ENCODE measurements at regions not wholly inside any gene's neighbourhood (a gene's known extent, or its start where the extent isn't known, plus 50 kb on each side); places are given as distances from the start of the nearest gene placed in this dataset.

DNA sequence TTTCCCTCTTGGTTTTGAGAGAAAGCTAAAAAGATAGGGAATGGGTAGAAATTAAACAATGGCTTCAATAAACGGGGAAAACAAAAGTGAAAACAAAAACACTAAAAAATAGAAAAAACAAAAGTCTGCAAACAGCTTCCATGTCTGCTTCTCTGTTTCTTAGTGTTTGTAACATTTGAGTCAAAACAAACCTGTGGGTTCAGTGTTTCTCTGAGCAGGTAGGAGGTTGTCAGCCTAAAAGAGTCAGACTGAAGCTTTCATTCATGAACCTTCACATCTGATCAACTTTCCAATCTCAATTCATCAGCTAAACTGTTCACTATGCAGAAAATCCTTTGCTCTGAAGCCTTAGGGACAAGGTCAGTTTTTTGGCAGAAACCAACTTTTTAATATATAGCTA, 102.5 kb upstream of the ADAMTS16 start:
- TF ChIP-seq KDM1A (IDR thresholded peaks at IDR 0.05; ENCODE audit: low read depth) (no peak), HOXB5 (CRISPR knock-in tag; IDR thresholded peaks at IDR 0.05) (no peak), PHF8 (IDR thresholded peaks at IDR 0.05; ENCODE audit: borderline replicate concordance, low read depth) (no peak), KDM5A (IDR thresholded peaks at IDR 0.05) (no peak), ZFP36 (IDR thresholded peaks at IDR 0.05; ENCODE audit: borderline replicate concordance, partially characterized antibody) (no peak), CHD2 (IDR thresholded peaks at IDR 0.05; ENCODE audit: low read length, partially characterized antibody) (no peak), HOXA7 (CRISPR knock-in tag; IDR thresholded peaks at IDR 0.05) (no peak), POLR2AphosphoS2 (conservative IDR thresholded peaks at IDR 0.05; ENCODE audit: low read length) (no peak), HEYL (CRISPR knock-in tag; IDR thresholded peaks at IDR 0.05) (no peak), SREBF2 (IDR thresholded peaks at IDR 0.05) (no peak), BHLHE40 (IDR thresholded peaks at IDR 0.05; ENCODE audit: low read depth, low read length) (no peak), RFX5 (IDR thresholded peaks at IDR 0.05) (no peak), HDAC2 (IDR thresholded peaks at IDR 0.05) (no peak)
- TF ChIP-seq, protein P1, sequence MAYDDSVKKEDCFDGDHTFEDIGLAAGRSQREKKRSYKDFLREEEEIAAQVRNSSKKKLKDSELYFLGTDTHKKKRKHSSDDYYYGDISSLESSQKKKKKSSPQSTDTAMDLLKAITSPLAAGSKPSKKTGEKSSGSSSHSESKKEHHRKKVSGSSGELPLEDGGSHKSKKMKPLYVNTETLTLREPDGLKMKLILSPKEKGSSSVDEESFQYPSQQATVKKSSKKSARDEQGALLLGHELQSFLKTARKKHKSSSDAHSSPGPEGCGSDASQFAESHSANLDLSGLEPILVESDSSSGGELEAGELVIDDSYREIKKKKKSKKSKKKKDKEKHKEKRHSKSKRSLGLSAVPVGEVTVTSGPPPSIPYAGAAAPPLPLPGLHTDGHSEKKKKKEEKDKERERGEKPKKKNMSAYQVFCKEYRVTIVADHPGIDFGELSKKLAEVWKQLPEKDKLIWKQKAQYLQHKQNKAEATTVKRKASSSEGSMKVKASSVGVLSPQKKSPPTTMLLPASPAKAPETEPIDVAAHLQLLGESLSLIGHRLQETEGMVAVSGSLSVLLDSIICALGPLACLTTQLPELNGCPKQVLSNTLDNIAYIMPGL (CRISPR knock-in tag; IDR thresholded peaks at IDR 0.05; ENCODE audit: borderline replicate concordance) = no peak
- TF ChIP-seq, protein P2, sequence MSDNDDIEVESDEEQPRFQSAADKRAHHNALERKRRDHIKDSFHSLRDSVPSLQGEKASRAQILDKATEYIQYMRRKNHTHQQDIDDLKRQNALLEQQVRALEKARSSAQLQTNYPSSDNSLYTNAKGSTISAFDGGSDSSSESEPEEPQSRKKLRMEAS (IDR thresholded peaks at IDR 0.05) = no peak
- TF ChIP-seq, protein P3, sequence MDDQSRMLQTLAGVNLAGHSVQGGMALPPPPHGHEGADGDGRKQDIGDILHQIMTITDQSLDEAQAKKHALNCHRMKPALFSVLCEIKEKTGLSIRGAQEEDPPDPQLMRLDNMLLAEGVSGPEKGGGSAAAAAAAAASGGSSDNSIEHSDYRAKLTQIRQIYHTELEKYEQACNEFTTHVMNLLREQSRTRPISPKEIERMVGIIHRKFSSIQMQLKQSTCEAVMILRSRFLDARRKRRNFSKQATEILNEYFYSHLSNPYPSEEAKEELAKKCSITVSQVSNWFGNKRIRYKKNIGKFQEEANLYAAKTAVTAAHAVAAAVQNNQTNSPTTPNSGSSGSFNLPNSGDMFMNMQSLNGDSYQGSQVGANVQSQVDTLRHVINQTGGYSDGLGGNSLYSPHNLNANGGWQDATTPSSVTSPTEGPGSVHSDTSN (IDR thresholded peaks at IDR 0.05) = no peak
- no peaks in the 10 kb centered on the region for H3K4me1 ChIP-seq

DNA sequence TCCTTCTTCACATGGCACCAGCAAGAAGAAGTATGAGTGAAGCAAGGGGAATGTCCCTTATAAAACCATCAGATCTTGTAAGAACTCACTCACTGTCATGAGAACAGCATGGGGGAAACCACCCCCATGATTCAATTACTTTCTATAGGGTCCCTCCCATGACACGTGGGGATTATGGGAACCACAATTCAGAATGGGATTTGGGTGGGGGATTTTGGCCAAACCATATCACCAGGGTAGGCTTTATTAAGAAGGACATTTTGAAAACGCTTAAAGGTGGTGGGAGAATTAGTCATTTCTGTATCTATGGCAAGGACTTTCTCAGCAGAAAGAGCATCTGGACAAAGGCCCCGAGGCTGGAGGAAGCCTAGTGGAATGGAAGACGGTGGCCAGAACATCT, 100.2 kb upstream of the ADAMTS16 start:
- CTCF ChIA-PET = interaction anchor here (0.8 kb wide), 1 partner anchor 119 kb away, joined by 3 read pairs; no protein-coding TSS in a partner anchor

More for the DNA sequence above, 102.5 kb upstream of the ADAMTS16 start:
- Histone ChIP-seq H3K27ac (no peak overlapping the region), H3K4me3 (no peak overlapping the region), H3K9me3 (no peaks in the 10 kb centered on the region), H3K4me2 (no peak overlapping the region)
- FAIRE-seq = no peak
- ATAC-seq = no peak
- DNase-seq (ENCODE audit: low read depth in 1 of 2, low spot score in 1 of 2) = no peak
- CTCF ChIA-PET = interaction anchor here (0.9 to 1.1 kb wide), 2 partner anchors 10 to 103 kb away, joined by 3 to 4 read pairs; no protein-coding TSS in a partner anchor
- 0% methylated on average over 1 of the region's 1 CpG for WGBS (ENCODE audit: missing lambda C conversion rate)
- POLR2A ChIA-PET = no interaction called here

More for the DNA sequence above, 100.2 kb upstream of the ADAMTS16 start:
- Histone ChIP-seq H3K4me3 (no peak overlapping the region), H3K9me3 (no peaks in the 10 kb centered on the region), H3K4me2 (no peak overlapping the region), H3K27ac (no peak overlapping the region), H3K4me1 (no peaks in the 10 kb centered on the region)
- FAIRE-seq (no peak), ATAC-seq (no peak), DNase-seq (ENCODE audit: low read depth in 1 of 2, low spot score in 1 of 2) (no peak)
- POLR2A ChIA-PET = no interaction called here
- no peak for TF ChIP-seq CEBPB (IDR thresholded peaks at IDR 0.05)
- no peak for TF ChIP-seq FOXS1 (CRISPR knock-in tag; IDR thresholded peaks at IDR 0.05)
- no peak for TF ChIP-seq ZSCAN20 (CRISPR knock-in tag; IDR thresholded peaks at IDR 0.05)
- TF ChIP-seq KDM5A (IDR thresholded peaks at IDR 0.05) = no peak
- TF ChIP-seq POLR2A (IDR thresholded peaks at IDR 0.05; ENCODE audit: low read length) = no peak
- TF ChIP-seq EHMT2 (IDR thresholded peaks at IDR 0.05; ENCODE audit: low read depth) = no peak
- no peak for TF ChIP-seq HOXB13 (CRISPR knock-in tag; IDR thresholded peaks at IDR 0.05; ENCODE audit: low read depth)
- TF ChIP-seq HDAC2 (IDR thresholded peaks at IDR 0.05) = no peak
- TF ChIP-seq ESRRA (IDR thresholded peaks at IDR 0.05; ENCODE audit: borderline replicate concordance, low read length) = no peak
- no peak for TF ChIP-seq RFX5 (IDR thresholded peaks at IDR 0.05)
- TF ChIP-seq, protein P4, sequence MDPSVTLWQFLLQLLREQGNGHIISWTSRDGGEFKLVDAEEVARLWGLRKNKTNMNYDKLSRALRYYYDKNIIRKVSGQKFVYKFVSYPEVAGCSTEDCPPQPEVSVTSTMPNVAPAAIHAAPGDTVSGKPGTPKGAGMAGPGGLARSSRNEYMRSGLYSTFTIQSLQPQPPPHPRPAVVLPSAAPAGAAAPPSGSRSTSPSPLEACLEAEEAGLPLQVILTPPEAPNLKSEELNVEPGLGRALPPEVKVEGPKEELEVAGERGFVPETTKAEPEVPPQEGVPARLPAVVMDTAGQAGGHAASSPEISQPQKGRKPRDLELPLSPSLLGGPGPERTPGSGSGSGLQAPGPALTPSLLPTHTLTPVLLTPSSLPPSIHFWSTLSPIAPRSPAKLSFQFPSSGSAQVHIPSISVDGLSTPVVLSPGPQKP (IDR thresholded peaks at IDR 0.05; ENCODE audit: low read depth, low read length) = no peak
- TF ChIP-seq, protein P1 (CRISPR knock-in tag; IDR thresholded peaks at IDR 0.05; ENCODE audit: borderline replicate concordance) = no peak
- no peak for TF ChIP-seq PHF8 (IDR thresholded peaks at IDR 0.05; ENCODE audit: borderline replicate concordance, low read depth)
- TF ChIP-seq, protein P5, sequence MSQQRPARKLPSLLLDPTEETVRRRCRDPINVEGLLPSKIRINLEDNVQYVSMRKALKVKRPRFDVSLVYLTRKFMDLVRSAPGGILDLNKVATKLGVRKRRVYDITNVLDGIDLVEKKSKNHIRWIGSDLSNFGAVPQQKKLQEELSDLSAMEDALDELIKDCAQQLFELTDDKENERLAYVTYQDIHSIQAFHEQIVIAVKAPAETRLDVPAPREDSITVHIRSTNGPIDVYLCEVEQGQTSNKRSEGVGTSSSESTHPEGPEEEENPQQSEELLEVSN (IDR thresholded peaks at IDR 0.05; ENCODE audit: borderline replicate concordance, low read depth) = no peak
- WGBS (ENCODE audit: missing lambda C conversion rate) = 3% methylated on average over 4 of the region's 4 CpGs
